ENCODE measurements at regions not wholly inside any gene's neighbourhood (a gene's known extent, or its start where the extent isn't known, plus 50 kb on each side); places are given as distances from the start of the nearest gene placed in this dataset.

GRCh38 chr10:2012209-2012608 lies 274.9 kb upstream of the ADARB2 start:
- TF ChIP-seq, protein P1, sequence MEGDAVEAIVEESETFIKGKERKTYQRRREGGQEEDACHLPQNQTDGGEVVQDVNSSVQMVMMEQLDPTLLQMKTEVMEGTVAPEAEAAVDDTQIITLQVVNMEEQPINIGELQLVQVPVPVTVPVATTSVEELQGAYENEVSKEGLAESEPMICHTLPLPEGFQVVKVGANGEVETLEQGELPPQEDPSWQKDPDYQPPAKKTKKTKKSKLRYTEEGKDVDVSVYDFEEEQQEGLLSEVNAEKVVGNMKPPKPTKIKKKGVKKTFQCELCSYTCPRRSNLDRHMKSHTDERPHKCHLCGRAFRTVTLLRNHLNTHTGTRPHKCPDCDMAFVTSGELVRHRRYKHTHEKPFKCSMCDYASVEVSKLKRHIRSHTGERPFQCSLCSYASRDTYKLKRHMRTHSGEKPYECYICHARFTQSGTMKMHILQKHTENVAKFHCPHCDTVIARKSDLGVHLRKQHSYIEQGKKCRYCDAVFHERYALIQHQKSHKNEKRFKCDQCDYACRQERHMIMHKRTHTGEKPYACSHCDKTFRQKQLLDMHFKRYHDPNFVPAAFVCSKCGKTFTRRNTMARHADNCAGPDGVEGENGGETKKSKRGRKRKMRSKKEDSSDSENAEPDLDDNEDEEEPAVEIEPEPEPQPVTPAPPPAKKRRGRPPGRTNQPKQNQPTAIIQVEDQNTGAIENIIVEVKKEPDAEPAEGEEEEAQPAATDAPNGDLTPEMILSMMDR (IDR thresholded peaks at IDR 0.05) = no peak
- no peak for TF ChIP-seq POLR2A (IDR thresholded peaks at IDR 0.05)
- no peaks in the 10 kb centered on the region for H3K9me3 ChIP-seq
- ATAC-seq (peak in 1 of 4 donors; percentile 42), DNase-seq (no peak)
- no peak overlapping the region for H3K4me3 ChIP-seq
- H3K36me3 ChIP-seq = no peaks in the 10 kb centered on the region
- intact Hi-C loops (cut with DNase I) = no loop called here
- 81 to 87% (median 82%) methylated on average over 5 of the region's 5 CpGs for WGBS, 4 donors
- no peaks in the 10 kb centered on the region for H3K27me3 ChIP-seq
- H3K4me1 ChIP-seq = no peaks in the 10 kb centered on the region
- H3K27ac ChIP-seq = no peak overlapping the region

DNA sequence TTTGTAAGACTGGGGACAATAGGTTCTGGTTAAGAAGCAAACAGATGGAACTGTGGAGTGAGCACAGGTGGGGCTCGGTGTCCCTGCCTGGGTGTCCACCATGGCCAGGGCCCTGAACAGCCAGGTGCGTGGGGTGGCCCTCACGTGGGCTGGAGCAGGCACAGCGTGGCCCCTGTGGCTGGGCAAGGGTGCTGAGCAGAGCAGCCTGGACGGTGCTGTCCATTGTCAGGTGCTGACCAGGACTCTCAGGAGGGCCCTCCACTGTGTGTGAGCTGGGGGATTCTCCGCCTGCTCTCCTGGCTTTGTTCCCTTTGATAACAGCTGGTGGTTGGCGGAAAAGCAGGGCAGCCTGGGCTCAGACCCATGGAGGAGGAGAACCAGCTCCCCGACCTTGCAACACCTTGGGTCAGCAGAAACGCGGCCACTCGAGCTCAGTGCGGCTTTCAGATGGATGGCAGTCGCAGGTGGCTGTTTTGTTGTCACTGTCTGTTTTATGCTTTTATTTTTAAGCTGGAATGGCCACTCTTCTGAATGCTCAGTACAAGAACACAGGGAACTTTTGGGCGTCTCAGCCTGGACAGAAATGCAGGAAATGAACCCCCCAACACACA lies 273.9 kb upstream of the ADARB2 start:
- TF ChIP-seq, protein P1 (IDR thresholded peaks at IDR 0.05) = no peak
- no peak for TF ChIP-seq POLR2A (IDR thresholded peaks at IDR 0.05)
- 64 to 75% (median 66%) methylated on average over 12 to 14 of the region's 14 CpGs for WGBS, 4 donors
- intact Hi-C loops (cut with DNase I) = no loop called here

DNA sequence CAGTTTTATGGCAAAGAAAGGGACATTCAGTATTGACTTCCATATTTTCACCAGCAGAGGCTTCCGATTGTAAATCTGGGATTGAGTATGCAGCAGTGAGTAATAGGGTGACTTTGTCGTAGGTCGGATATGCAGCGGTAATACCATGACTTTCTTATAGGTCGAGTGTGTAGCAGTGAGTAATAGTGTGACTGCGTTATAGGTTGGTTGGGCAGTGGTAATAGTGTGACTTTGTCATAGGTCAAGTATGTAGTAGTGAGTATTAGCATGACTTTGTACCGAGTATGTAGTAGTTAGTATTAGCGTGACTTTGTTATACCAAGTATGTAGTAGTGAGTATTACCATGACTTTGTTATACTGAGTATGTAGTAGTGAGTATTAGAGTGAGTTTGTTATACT lies 268.2 kb upstream of the ADARB2 start:
- H3K27ac ChIP-seq = no peak overlapping the region
- no peaks in the 10 kb centered on the region for H3K36me3 ChIP-seq
- 85 to 92% (median 88%) methylated on average over 8 of the region's 8 CpGs for WGBS, 4 donors
- peaks cover 0 to 5% (median 0%) of the 10 kb centered on the region in 12 donors for H3K9me3 ChIP-seq
- H3K4me3 ChIP-seq = no peak overlapping the region
- no peak for DNase-seq
- no peak for TF ChIP-seq POLR2A (IDR thresholded peaks at IDR 0.05)
- TF ChIP-seq, protein P1 (IDR thresholded peaks at IDR 0.05) = no peak
- no peak for ATAC-seq
- H3K4me1 ChIP-seq = no peaks in the 10 kb centered on the region
- no peaks in the 10 kb centered on the region for H3K27me3 ChIP-seq
- intact Hi-C loops (cut with DNase I) = no loop called here

More for the DNA sequence above, 273.9 kb upstream of the ADARB2 start:
- Histone ChIP-seq H3K27ac (no peak overlapping the region), H3K4me3 (no peak overlapping the region), H3K27me3 (no peaks in the 10 kb centered on the region), H3K9me3 (peaks cover 0 to 3% (median 0%) of the 10 kb centered on the region in 12 donors), H3K4me1 (no peaks in the 10 kb centered on the region), H3K36me3 (no peaks in the 10 kb centered on the region)
- DNase-seq (no peak), ATAC-seq (peak in 2 of 4 donors; percentile 28 to 33)

DNA sequence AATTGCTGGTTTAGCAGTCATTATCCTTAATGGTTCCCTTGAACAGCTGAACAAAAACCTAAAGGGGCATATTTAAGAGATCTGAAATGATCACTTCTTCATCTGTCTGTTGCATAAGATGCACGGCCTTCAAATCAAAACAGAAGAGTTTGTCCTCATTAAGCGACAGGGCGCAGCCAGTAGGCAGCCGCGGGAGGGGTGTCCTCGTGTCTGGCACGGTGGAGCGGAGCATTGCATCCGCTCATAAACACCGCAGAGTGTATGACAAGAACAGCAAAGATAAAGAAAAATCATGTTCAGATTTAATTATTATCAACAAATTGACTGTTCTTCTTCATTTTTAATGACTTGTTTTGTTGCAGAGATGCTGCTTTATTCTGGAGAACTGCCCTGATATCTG lies 255.6 kb upstream of the ADARB2 start:
- no peak for DNase-seq
- H3K9me3 ChIP-seq = no peaks in the 10 kb centered on the region
- peaks cover 0 to 6% (median 0%) of the 10 kb centered on the region in 9 donors for H3K27me3 ChIP-seq
- intact Hi-C loops (cut with DNase I) = no loop called here
- no peak overlapping the region for H3K4me3 ChIP-seq
- 87 to 91% (median 89%) methylated on average over 10 of the region's 10 CpGs for WGBS, 4 donors
- no peak for ATAC-seq
- TF ChIP-seq, protein P1 (IDR thresholded peaks at IDR 0.05) = no peak
- TF ChIP-seq POLR2A (IDR thresholded peaks at IDR 0.05) = no peak
- H3K4me1 ChIP-seq = no peaks in the 10 kb centered on the region
- H3K27ac ChIP-seq = no peak overlapping the region
- no peaks in the 10 kb centered on the region for H3K36me3 ChIP-seq
